ENCODE measurements at regions not wholly inside any gene's neighbourhood (a gene's known extent, or its start where the extent isn't known, plus 50 kb on each side); places are given as distances from the start of the nearest gene placed in this dataset.

GRCh38 chr3:87044846-87045245 lies 53.9 kb upstream of the VGLL3 start:
- Histone ChIP-seq H3K9ac (ENCODE audit: low read depth, low read length) (no peak overlapping the region), H3K27me3 (ENCODE audit: control insufficient read depth, insufficient read depth, low read length) (no peaks in the 10 kb centered on the region), H3K4me3 (ENCODE audit: low read depth, low read length) (no peak overlapping the region), H3K36me3 (ENCODE audit: control insufficient read depth, insufficient read depth, low read length) (no peaks in the 10 kb centered on the region), H3K27ac (ENCODE audit: low read depth, low read length) (no peak overlapping the region), H3K4me1 (ENCODE audit: control insufficient read depth, insufficient read depth, low read length) (no peaks in the 10 kb centered on the region), H3K9me3 (ENCODE audit: control insufficient read depth, insufficient read depth, low read length) (no peaks in the 10 kb centered on the region)

GRCh38 chr3:87044409-87044808 lies 53.5 kb upstream of the VGLL3 start:
- no peaks in the 10 kb centered on the region for H3K4me1 ChIP-seq (ENCODE audit: control insufficient read depth, insufficient read depth, low read length)
- no peak overlapping the region for H3K4me3 ChIP-seq (ENCODE audit: low read depth, low read length)
- H3K27me3 ChIP-seq (ENCODE audit: control insufficient read depth, insufficient read depth, low read length): no peaks in the 10 kb centered on the region
- H3K27ac ChIP-seq (ENCODE audit: low read depth, low read length): no peak overlapping the region
- H3K9ac ChIP-seq (ENCODE audit: low read depth, low read length): no peak overlapping the region
- no peaks in the 10 kb centered on the region for H3K9me3 ChIP-seq (ENCODE audit: control insufficient read depth, insufficient read depth, low read length)
- no peaks in the 10 kb centered on the region for H3K36me3 ChIP-seq (ENCODE audit: control insufficient read depth, insufficient read depth, low read length)

- Histone ChIP-seq H3K9me3 (ENCODE audit: control insufficient read depth, insufficient read depth, low read length) (no peaks in the 10 kb centered on the region), H3K4me1 (ENCODE audit: control insufficient read depth, insufficient read depth, low read length) (no peaks in the 10 kb centered on the region), H3K27ac (ENCODE audit: low read depth, low read length) (no peak overlapping the region), H3K4me3 (ENCODE audit: low read depth, low read length) (no peak overlapping the region), H3K9ac (ENCODE audit: low read depth, low read length) (no peak overlapping the region), H3K27me3 (ENCODE audit: control insufficient read depth, insufficient read depth, low read length) (no peaks in the 10 kb centered on the region), H3K36me3 (ENCODE audit: control insufficient read depth, insufficient read depth, low read length) (no peaks in the 10 kb centered on the region)
Measured at GRCh38 chr3:87041191-87041590, 50.2 kb upstream of the VGLL3 start.
